VCaP (cell line): ENCODE measurements at regions not wholly inside any gene's neighbourhood (a gene's known extent, or its start where the extent isn't known, plus 50 kb on each side); places are given as distances from the start of the nearest gene placed in this dataset.

Source experiments
- H3K27ac ChIP-seq: fragments of 450-650 bp; 2 replicates; pipeline ENCODE4 v1.5.1; 2017
- TF ChIP-seq, protein P1 (sequence below): fragments of 450-650 bp; conservative IDR thresholded peaks from 2 replicates; pipeline ENCODE4 v1.5.1; 2017; ENCODE audit warnings: mild to moderate bottlenecking, moderate library complexity

DNA sequence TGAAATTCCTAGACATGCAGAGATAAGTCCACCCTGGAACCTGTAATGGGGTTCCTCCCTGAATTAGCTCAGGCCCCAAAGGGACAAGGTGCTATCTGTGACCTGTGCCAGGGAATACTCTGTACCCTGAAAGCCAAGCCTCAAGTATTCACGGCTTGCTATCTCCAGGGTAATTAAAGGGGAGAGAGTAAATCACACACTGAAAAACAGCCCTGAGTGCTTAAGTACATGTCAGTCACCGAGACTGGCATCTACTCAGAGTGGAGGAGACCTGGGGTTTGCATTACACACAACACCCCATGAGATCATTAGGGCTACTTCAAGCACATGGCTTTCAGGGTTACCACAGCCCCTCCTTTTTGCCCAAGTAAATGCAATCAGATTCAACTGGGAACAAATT, 188.1 kb downstream of the CD83 start:
- no peak overlapping the region for H3K27ac ChIP-seq
- TF ChIP-seq, protein P1, sequence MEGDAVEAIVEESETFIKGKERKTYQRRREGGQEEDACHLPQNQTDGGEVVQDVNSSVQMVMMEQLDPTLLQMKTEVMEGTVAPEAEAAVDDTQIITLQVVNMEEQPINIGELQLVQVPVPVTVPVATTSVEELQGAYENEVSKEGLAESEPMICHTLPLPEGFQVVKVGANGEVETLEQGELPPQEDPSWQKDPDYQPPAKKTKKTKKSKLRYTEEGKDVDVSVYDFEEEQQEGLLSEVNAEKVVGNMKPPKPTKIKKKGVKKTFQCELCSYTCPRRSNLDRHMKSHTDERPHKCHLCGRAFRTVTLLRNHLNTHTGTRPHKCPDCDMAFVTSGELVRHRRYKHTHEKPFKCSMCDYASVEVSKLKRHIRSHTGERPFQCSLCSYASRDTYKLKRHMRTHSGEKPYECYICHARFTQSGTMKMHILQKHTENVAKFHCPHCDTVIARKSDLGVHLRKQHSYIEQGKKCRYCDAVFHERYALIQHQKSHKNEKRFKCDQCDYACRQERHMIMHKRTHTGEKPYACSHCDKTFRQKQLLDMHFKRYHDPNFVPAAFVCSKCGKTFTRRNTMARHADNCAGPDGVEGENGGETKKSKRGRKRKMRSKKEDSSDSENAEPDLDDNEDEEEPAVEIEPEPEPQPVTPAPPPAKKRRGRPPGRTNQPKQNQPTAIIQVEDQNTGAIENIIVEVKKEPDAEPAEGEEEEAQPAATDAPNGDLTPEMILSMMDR: no peak

DNA sequence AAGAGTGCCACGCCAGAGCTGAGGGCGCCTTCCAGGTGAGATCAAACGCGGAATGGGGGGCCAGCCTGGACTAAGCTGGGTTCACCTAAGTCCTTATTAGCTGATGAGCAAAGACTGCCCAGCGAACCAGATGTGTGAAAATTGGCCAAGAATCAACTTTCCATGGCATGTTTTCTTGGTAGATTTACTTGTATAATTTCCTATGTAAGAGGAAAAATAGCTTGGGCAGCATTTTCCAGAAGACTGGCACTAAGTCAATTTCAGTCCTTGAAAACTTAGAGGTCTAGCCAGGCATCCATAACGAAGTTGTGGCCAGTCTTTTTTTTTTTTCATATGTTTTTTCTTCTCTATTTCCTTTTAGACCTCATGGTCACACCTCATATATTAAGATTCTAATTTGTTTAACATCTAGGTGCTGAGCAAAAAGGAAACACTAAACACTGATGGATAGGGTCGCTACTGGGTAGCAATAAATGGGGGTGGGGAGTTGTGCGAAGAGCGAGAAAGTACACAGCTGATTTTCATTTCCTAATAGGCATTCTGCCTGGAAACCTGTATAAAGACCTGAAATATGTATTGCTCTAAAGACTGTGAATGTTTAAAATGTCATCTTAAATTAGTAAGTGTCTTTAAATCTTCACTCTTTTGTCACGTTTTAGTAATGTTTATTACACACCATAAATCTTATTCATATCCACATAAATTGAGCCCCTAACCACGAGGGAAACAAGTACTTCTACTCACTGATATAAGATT, 188.8 kb downstream of the CD83 start:
- TF ChIP-seq, protein P1: no peak
- no peak overlapping the region for H3K27ac ChIP-seq

DNA sequence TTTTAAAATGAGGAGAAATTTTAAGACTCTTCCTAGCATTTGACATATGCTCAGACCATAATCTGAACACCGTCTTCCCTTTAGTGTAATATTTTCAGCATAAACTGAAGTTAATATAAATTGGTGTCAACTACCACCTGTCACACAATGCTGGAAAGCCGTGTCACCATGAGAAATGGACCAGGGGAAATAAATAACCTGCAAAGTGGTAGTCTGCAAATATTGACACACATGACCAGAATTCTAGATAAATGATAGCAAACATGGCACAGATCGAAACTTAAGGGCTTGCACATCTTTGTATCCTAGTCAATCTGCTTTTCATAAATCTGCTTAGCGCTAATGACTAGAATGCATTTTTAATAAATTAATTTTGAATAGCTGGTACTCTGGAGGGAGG, 191.9 kb downstream of the CD83 start:
- no peak overlapping the region for H3K27ac ChIP-seq
- TF ChIP-seq, protein P1: no peak

DNA sequence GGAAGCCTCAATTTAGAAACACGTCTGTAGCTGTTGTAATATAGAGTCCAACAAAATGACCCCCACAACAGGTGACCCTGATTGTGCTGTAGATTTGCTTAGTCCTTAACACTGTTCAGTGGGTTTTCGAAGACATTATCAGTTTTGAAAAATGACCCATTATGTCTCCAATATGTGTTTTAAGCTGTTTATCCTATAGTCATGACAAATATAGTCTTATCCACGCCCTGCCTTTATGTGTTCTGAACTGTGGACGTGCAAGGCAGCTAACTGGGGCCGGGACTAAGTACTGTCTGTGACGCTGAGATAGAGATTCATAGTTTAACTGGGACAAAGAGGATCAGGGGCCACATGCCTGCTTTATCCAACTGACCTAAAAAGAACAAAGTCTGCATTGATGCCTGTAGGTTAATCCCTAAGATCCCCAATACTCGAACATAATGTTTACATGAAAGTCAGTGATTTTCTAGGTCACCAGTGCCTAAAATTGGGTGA, 192.4 kb downstream of the CD83 start:
- TF ChIP-seq, protein P1: no peak
- no peak overlapping the region for H3K27ac ChIP-seq

DNA sequence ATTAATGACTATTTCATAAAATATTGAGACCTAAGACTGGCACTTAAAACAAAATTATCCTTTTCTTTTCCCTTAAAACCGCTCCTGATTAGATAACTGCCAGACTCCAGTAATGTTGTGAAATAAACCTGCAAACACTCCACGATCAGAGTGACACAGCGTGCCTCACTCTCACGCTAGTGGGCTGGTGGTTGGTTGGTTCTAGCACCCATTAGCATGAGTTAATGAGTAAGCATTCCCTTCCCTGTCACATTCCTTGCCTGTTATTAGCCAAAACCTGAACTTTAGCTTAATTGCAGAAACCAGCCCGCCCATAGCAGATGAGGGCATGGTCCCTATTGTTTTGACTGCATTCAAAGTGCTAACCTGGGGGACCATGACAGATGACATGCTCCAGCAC, 193.4 kb downstream of the CD83 start:
- TF ChIP-seq, protein P1: no peak
- H3K27ac ChIP-seq: no peak overlapping the region

DNA sequence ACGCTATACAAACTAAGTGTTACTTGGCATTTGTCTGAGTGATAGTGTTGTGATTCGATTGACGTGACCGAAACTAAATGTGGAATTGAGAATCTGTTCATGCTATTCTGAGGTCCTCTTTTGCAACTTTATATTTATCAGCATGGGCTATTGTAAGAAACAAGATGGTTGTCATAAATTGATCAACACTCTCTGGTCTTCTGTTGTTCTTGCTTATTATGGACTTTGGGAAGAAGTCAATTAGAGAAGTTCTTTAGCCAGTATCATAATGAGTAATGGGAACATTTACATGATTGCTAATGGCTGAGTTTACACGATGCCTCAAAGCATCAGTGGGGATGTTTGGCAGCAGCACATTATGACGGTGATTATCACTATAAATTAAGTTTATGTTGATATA, 195.0 kb downstream of the CD83 start:
- TF ChIP-seq, protein P1: no peak
- H3K27ac ChIP-seq: no peak overlapping the region

DNA sequence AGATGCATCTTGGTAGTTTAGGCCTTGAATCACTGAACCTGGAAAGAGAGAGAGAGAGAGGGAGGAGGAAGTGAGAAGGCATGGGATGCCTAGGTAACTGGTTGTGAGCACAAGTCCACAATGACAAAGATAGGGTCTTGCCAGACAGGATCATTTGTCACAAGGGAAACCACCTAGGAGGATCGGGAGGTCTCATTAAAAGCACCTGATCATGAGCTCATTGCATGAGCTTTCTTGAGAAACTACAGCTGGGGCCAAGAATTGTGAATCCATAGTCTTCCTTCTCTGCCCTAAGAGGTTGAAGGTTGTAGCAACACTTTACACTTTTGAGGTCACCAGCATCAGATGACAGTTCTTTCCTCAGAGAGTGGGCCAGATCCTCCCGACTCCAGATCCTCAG, 195.7 kb downstream of the CD83 start:
- TF ChIP-seq, protein P1: no peak
- no peak overlapping the region for H3K27ac ChIP-seq
